ENCODE measurements at regions not wholly inside any gene's neighbourhood (a gene's known extent, or its start where the extent isn't known, plus 50 kb on each side); places are given as distances from the start of the nearest gene placed in this dataset.
A peak's percentile ranks its signal among the peaks of the same experiment; 100 is the strongest.

- no peak for TF ChIP-seq CTCF (IDR thresholded peaks at IDR 0.05; ENCODE audit: extremely low read depth, insufficient read depth, missing control alignments)
- DNase-seq (ENCODE audit: low spot score) = no peak
- in situ Hi-C loops (cut with MboI; ENCODE audit: low pct_unique_long_range_greater_than_20kb, low sequenced_read_pairs, unreplicated experiment) = no loop called here
Observed at GRCh38 chr6:106918115-106918514, 56.4 kb downstream of the CD24 start.

GRCh38 chr6:106916891-106917290 lies 57.6 kb downstream of the CD24 start:
- no peak for TF ChIP-seq CTCF (IDR thresholded peaks at IDR 0.05; ENCODE audit: extremely low read depth, insufficient read depth, missing control alignments)
- DNase-seq (ENCODE audit: low spot score) = no peak
- in situ Hi-C loops (cut with MboI; ENCODE audit: low pct_unique_long_range_greater_than_20kb, low sequenced_read_pairs, unreplicated experiment) = no loop called here

- no peak for TF ChIP-seq CTCF (IDR thresholded peaks at IDR 0.05; ENCODE audit: extremely low read depth, insufficient read depth, missing control alignments)
- in situ Hi-C loops (cut with MboI; ENCODE audit: low pct_unique_long_range_greater_than_20kb, low sequenced_read_pairs, unreplicated experiment) = no loop called here
- peak; percentile 56 for DNase-seq (ENCODE audit: low spot score)
Observed at GRCh38 chr6:106913676-106914280, 60.8 kb downstream of the CD24 start.

GRCh38 chr6:106913111-106913510 lies 61.4 kb downstream of the CD24 start:
- no peak for TF ChIP-seq CTCF (IDR thresholded peaks at IDR 0.05; ENCODE audit: extremely low read depth, insufficient read depth, missing control alignments)
- no peak for DNase-seq (ENCODE audit: low spot score)
- in situ Hi-C loops (cut with MboI; ENCODE audit: low pct_unique_long_range_greater_than_20kb, low sequenced_read_pairs, unreplicated experiment) = no loop called here

- TF ChIP-seq CTCF (IDR thresholded peaks at IDR 0.05; ENCODE audit: extremely low read depth, insufficient read depth, missing control alignments) = no peak
- in situ Hi-C loops (cut with MboI; ENCODE audit: low pct_unique_long_range_greater_than_20kb, low sequenced_read_pairs, unreplicated experiment) = no loop called here
- no peak for DNase-seq (ENCODE audit: low spot score)
Observed at GRCh38 chr6:106912091-106912490, 62.4 kb downstream of the CD24 start.

- in situ Hi-C loops (cut with MboI; ENCODE audit: low pct_unique_long_range_greater_than_20kb, low sequenced_read_pairs, unreplicated experiment) = no loop called here
- DNase-seq (ENCODE audit: low spot score) = no peak
- TF ChIP-seq CTCF (IDR thresholded peaks at IDR 0.05; ENCODE audit: extremely low read depth, insufficient read depth, missing control alignments) = no peak
Observed at GRCh38 chr6:106910999-106911949, 63.3 kb downstream of the CD24 start.
